ENCODE measurements at regions not wholly inside any gene's neighbourhood (a gene's known extent, or its start where the extent isn't known, plus 50 kb on each side); places are given as distances from the start of the nearest gene placed in this dataset.

DNA sequence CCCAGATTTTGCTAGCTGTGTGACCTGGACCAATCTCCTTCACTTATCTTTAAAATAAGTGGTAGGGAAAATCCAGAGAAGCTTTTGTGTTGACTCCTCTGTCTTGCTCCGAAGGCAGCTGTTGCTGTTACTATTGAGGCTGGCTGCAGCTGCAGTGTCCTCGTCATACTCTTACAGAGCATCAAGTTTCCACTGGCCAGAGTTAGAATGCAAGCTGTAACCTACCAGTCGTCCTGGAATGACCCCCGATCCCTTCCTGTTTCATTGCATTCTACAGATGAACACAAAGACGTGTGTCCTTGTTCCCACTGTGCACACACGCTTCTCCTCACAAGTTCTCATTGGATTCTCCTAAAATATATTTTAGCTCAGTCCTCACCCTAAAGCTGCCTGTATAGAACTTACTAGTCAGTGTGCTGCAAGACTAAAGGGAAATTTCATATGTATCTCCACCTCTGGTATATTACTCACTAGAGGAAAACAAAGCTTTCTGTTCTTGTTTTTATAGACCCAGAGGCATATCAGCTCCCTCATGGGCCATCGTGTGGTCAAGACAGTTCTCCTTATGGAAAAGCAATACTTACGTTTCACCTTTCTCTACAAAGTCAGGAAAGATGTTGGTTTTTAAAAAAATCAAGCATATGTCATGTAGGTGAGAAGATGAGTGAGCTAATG is 589.8 kb downstream of the LMO7 start:
- H3K27me3 ChIP-seq (ENCODE audit: insufficient read depth, low read length): no peaks in the 10 kb centered on the region
- no peak overlapping the region for H3K27ac ChIP-seq (ENCODE audit: low read depth, low read length)
- H3K79me2 ChIP-seq (ENCODE audit: insufficient read depth, low read length): no peaks in the 10 kb centered on the region
- H3K9me3 ChIP-seq (ENCODE audit: insufficient read depth, low read depth, low read length): no peaks in the 10 kb centered on the region
- H3K36me3 ChIP-seq (ENCODE audit: insufficient read depth, low read length): no peaks in the 10 kb centered on the region
- Mint-ChIP-seq H3K27me3 (ENCODE audit: low read depth, unreplicated experiment) (no peaks in the 10 kb centered on the region), H3K9me3 (ENCODE audit: unreplicated experiment) (no peaks in the 10 kb centered on the region), H3K4me1 (ENCODE audit: low read depth, unreplicated experiment) (peaks cover 11% of the 10 kb centered on the region), H3K36me3 (ENCODE audit: low read depth, unreplicated experiment) (no peaks in the 10 kb centered on the region), H3K27ac (ENCODE audit: unreplicated experiment) (no peak overlapping the region), H3K4me3 (ENCODE audit: unreplicated experiment) (no peak overlapping the region)
- H3K9ac ChIP-seq (ENCODE audit: low read length): no peak overlapping the region
- DNase-seq (ENCODE audit: low read depth) (peak; percentile 26), FAIRE-seq (no peak)
- no peaks in the 10 kb centered on the region for H4K20me1 ChIP-seq (ENCODE audit: insufficient read depth, low read length)
- TF ChIP-seq, protein P1, sequence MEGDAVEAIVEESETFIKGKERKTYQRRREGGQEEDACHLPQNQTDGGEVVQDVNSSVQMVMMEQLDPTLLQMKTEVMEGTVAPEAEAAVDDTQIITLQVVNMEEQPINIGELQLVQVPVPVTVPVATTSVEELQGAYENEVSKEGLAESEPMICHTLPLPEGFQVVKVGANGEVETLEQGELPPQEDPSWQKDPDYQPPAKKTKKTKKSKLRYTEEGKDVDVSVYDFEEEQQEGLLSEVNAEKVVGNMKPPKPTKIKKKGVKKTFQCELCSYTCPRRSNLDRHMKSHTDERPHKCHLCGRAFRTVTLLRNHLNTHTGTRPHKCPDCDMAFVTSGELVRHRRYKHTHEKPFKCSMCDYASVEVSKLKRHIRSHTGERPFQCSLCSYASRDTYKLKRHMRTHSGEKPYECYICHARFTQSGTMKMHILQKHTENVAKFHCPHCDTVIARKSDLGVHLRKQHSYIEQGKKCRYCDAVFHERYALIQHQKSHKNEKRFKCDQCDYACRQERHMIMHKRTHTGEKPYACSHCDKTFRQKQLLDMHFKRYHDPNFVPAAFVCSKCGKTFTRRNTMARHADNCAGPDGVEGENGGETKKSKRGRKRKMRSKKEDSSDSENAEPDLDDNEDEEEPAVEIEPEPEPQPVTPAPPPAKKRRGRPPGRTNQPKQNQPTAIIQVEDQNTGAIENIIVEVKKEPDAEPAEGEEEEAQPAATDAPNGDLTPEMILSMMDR (IDR thresholded peaks at IDR 0.05; ENCODE audit: insufficient read depth, low read depth, low read length): no peak
- no peak for TF ChIP-seq EZH2 (IDR thresholded peaks at IDR 0.05; ENCODE audit: insufficient read depth, low read length)
- peak overlapping the region; percentile 37 for H2AFZ ChIP-seq (ENCODE audit: low read depth, low read length)
- H3K4me1 ChIP-seq (ENCODE audit: insufficient read depth, low read length): no peaks in the 10 kb centered on the region
- H3K4me3 ChIP-seq (ENCODE audit: insufficient read depth, low read depth, low read length): no peak overlapping the region
- H3K4me2 ChIP-seq (ENCODE audit: low read length): no peak overlapping the region

DNA sequence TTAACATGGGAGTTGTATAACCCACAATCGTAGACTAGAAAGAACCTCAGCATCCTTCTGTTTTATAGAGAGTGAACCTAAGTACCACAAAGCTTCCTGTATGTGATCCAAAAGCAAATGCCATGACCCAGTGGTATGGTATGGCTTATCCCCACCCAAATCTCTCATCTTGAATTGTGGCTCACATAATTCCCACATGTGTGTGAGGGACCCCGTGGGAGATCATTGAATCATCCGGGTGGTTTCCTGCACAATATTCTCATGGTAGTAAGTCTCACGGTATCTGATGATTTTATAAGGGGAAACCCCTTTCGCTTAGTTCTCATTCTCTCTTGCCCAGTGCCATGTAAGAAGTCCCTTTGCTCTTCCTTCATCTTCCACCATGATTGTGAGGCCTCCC is 587.9 kb downstream of the LMO7 start:
- Histone ChIP-seq H3K4me2 (ENCODE audit: low read length) (no peak overlapping the region), H3K27me3 (ENCODE audit: insufficient read depth, low read length) (no peaks in the 10 kb centered on the region), H3K4me3 (ENCODE audit: insufficient read depth, low read depth, low read length) (no peak overlapping the region), H3K4me1 (ENCODE audit: insufficient read depth, low read length) (no peaks in the 10 kb centered on the region), H3K9ac (ENCODE audit: low read length) (no peak overlapping the region), H3K36me3 (ENCODE audit: insufficient read depth, low read length) (no peaks in the 10 kb centered on the region), H4K20me1 (ENCODE audit: insufficient read depth, low read length) (no peaks in the 10 kb centered on the region), H3K27ac (ENCODE audit: low read depth, low read length) (no peak overlapping the region), H3K9me3 (ENCODE audit: insufficient read depth, low read depth, low read length) (no peaks in the 10 kb centered on the region), H3K79me2 (ENCODE audit: insufficient read depth, low read length) (no peaks in the 10 kb centered on the region), H2AFZ (ENCODE audit: low read depth, low read length) (no peak overlapping the region)
- Mint-ChIP-seq H3K4me3 (ENCODE audit: unreplicated experiment) (no peak overlapping the region), H3K27me3 (ENCODE audit: low read depth, unreplicated experiment) (no peaks in the 10 kb centered on the region), H3K9me3 (ENCODE audit: unreplicated experiment) (no peaks in the 10 kb centered on the region), H3K4me1 (ENCODE audit: low read depth, unreplicated experiment) (peaks cover 11% of the 10 kb centered on the region), H3K36me3 (ENCODE audit: low read depth, unreplicated experiment) (no peaks in the 10 kb centered on the region), H3K27ac (ENCODE audit: unreplicated experiment) (no peak overlapping the region)
- DNase-seq (ENCODE audit: low read depth): no peak
- TF ChIP-seq EZH2 (IDR thresholded peaks at IDR 0.05; ENCODE audit: insufficient read depth, low read length): no peak
- TF ChIP-seq, protein P1 (IDR thresholded peaks at IDR 0.05; ENCODE audit: insufficient read depth, low read depth, low read length): no peak
- FAIRE-seq: no peak

DNA sequence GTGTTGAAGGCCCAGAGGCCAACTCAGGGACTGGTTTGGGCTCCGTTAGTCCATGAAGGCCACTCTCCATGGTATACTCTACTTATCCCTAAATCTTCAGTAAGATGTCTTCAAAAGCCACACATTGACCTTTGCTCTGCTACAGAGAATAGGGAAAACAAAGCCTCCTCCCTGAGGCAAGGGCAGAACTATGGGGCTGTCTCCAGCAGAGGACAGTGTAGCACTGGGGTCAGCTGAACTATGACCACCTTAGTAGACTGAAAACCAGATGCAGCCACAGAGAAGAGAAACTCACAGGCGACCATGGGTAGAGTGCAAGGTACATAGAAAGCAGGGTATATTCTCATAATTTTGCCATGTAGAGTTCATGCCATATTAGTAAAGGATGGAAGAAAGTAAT is 587.4 kb downstream of the LMO7 start:
- Mint-ChIP-seq H3K27ac (ENCODE audit: unreplicated experiment) (no peak overlapping the region), H3K4me1 (ENCODE audit: low read depth, unreplicated experiment) (peaks cover 11% of the 10 kb centered on the region), H3K9me3 (ENCODE audit: unreplicated experiment) (no peaks in the 10 kb centered on the region), H3K4me3 (ENCODE audit: unreplicated experiment) (no peak overlapping the region), H3K27me3 (ENCODE audit: low read depth, unreplicated experiment) (no peaks in the 10 kb centered on the region), H3K36me3 (ENCODE audit: low read depth, unreplicated experiment) (no peaks in the 10 kb centered on the region)
- Histone ChIP-seq H3K27ac (ENCODE audit: low read depth, low read length) (no peak overlapping the region), H3K4me2 (ENCODE audit: low read length) (no peak overlapping the region), H3K36me3 (ENCODE audit: insufficient read depth, low read length) (no peaks in the 10 kb centered on the region), H4K20me1 (ENCODE audit: insufficient read depth, low read length) (no peaks in the 10 kb centered on the region), H3K4me1 (ENCODE audit: insufficient read depth, low read length) (no peaks in the 10 kb centered on the region), H3K9me3 (ENCODE audit: insufficient read depth, low read depth, low read length) (no peaks in the 10 kb centered on the region), H3K9ac (ENCODE audit: low read length) (no peak overlapping the region), H2AFZ (ENCODE audit: low read depth, low read length) (no peak overlapping the region), H3K27me3 (ENCODE audit: insufficient read depth, low read length) (no peaks in the 10 kb centered on the region), H3K79me2 (ENCODE audit: insufficient read depth, low read length) (no peaks in the 10 kb centered on the region), H3K4me3 (ENCODE audit: insufficient read depth, low read depth, low read length) (no peak overlapping the region)
- TF ChIP-seq EZH2 (IDR thresholded peaks at IDR 0.05; ENCODE audit: insufficient read depth, low read length): no peak
- TF ChIP-seq, protein P1 (IDR thresholded peaks at IDR 0.05; ENCODE audit: insufficient read depth, low read depth, low read length): no peak
- FAIRE-seq: no peak
- no peak for DNase-seq (ENCODE audit: low read depth)
